ENCODE measurements at regions not wholly inside any gene's neighbourhood (a gene's known extent, or its start where the extent isn't known, plus 50 kb on each side); places are given as distances from the start of the nearest gene placed in this dataset.

DNA sequence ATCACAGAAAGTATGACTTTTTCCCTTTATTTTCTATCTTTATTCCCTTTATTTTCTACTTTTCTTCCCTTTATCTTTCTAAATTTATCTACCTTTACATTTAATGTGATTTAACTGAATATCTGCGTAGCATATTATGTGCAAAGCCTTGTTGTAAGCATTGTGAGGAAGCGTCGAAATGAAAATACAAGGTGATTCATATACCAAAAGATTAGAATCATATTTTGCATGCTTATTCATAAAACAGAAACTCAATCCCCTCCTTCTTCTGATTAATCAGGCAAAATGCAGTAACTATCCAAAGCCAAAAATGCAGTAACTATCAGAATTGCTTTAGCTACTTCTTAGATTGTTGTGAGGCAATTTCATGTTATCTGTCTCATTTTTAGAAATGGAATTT, 393.0 kb downstream of the CDH19 start:
- TF ChIP-seq, protein P1, sequence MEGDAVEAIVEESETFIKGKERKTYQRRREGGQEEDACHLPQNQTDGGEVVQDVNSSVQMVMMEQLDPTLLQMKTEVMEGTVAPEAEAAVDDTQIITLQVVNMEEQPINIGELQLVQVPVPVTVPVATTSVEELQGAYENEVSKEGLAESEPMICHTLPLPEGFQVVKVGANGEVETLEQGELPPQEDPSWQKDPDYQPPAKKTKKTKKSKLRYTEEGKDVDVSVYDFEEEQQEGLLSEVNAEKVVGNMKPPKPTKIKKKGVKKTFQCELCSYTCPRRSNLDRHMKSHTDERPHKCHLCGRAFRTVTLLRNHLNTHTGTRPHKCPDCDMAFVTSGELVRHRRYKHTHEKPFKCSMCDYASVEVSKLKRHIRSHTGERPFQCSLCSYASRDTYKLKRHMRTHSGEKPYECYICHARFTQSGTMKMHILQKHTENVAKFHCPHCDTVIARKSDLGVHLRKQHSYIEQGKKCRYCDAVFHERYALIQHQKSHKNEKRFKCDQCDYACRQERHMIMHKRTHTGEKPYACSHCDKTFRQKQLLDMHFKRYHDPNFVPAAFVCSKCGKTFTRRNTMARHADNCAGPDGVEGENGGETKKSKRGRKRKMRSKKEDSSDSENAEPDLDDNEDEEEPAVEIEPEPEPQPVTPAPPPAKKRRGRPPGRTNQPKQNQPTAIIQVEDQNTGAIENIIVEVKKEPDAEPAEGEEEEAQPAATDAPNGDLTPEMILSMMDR (IDR thresholded peaks at IDR 0.05) = no peak
- no peak for TF ChIP-seq POLR2A (IDR thresholded peaks at IDR 0.05)
